Epithelial cell of prostate (primary cell): ENCODE measurements at regions not wholly inside any gene's neighbourhood (a gene's known extent, or its start where the extent isn't known, plus 50 kb on each side); places are given as distances from the start of the nearest gene placed in this dataset.

Source experiments
- DNase-seq: peaks from one replicate; pipeline ENCODE4 v3.0.0-alpha.2; 2011; ENCODE audit warnings: low read depth, low spot score
- H3K27ac ChIP-seq: fragments of 450-650 bp; 2 replicates; pipeline ENCODE4 v1.5.1; 2017; ENCODE audit warnings: mild to moderate bottlenecking

DNA sequence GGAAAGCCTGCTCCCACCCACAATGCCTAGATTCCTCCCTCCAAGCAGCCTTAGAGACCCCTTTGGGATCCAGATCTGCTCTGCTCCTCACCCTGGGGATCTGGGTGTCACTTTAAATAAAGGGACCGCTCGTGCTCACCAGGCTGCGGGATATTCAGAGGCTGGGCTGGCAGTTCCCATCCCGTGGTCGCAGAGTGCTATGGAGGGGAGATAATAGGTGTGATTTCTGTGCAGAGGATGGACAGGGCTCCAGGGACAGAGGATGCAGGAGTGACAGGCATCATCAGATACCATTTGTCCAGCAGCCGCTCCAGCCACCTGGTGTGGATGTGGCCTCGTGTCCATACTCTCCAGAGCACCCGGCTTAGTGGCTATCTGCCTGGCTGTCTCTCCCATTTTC is 415.9 kb upstream of the SULF2 start:
- DNase-seq, result no peak
- no peak overlapping the region for H3K27ac ChIP-seq

DNA sequence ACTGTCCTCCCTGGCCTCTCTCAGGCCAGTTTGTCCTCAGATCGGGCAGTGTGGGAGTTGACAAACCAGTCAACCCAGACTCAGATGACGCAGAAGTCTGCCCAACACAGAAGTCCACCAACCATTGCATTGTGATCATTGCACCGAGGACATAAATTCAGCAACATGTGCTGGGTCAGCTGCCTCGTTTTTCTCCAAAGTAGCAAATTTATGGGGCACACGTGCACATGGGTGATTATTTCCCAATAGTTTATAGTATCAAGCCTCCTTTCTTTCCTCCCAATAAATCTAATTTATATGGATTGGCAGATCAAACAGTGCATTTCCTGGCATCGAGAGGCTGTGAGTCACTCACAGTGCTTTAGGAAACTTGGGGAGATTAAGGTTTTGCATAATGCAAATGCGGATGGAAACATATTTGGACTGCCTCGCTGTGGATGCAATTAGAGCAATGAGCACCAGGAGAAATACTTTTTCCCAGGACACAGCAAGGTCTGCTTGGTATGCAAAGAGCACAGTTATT is 413.7 kb upstream of the SULF2 start:
- no peak overlapping the region for H3K27ac ChIP-seq
- DNase-seq, result no peak

DNA sequence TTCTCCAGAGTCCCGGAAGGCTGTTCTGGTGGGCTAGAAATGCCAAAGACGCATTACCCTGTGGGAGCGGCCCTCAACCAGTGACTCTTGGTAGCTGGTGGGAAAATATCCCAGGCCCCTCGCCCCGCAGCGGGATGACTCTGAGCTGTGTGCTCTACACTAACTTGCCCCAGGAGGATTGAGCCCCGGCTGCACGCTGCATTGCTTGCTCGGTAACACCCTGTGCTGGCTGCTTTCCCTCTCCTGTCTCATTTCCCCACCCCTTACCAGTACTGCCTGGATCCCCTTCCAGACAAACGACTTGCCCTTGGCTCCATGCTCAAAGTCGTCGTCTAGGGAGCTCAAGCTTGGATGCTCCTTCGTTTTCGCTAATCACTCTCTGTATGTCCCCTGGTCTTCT is 411.8 kb upstream of the SULF2 start:
- DNase-seq, result no peak
- H3K27ac ChIP-seq, result no peak overlapping the region

DNA sequence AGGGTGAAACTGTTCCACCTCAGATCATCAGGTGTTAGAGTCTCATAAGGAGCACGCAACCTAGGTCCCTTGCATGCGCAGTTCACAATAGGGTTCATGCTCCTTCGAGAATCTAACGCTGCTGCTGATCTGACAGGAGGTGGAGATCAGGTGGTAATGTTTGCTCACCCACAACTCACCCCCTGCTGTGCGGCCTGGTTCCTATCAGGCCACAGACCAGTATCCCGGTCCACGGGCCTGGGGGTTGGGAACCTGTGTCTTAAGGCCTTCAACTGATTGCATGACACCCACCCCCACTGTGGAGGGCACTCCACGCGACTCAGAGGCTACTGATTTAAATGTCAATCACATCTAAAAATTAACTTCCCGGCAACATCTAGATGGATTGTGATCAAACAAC is 411.2 kb upstream of the SULF2 start:
- no peak for DNase-seq
- H3K27ac ChIP-seq, result no peak overlapping the region

DNA sequence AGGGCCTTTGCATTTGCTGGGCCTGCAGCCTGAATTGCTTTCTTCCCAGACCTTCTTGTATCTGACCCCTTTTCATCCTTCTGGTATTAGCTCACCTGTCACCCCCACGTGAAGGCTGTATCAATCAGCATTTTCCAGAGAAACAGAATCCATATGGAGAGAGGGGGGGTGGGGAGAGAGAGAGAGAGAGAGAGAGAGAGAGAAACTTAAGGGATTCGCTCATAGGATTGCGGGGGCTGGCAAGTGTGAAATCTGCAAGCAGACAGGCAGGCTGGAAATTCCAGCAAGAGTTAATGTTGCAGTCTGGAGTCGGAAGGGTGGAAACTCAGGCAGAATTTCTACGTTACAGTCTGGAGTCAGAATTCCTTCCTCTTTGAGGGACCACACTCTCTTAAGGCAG is 410.7 kb upstream of the SULF2 start:
- no peak overlapping the region for H3K27ac ChIP-seq
- DNase-seq, result no peak

DNA sequence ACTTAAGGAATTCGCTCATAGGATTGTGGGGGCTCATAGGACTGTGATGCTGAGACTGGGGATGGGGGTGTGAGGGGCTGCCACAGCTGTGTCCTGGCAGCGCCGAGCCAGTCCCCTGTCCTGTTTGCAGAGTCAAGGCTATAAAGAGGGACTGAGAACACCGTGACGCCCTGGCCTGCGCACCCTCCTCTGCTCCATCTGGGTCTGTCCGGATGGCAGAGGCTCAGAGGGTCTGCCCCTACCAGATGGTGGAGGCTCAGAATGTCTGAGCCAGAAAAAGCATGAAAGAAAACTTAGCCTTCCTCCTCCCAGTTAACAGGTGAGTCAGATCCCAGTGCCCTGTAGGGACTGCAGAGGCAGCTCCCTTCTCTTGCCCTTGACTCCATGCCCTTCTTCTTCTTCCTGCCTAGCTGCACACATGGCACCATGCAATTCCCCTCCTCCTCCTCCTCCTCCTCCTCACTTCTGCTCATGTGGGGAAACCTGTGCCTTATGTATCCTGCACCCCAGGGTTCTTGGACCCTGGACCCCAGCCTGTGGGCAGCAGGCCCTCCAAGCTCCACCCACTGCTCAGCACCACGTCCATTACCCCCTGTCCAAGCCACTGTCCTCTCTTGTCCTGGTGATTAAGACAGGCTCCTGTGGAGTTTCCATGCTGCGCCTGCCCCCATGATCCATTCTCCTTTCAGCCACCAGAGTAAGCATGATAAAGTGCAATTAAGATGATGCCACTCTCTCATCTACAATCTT is 410.0 kb upstream of the SULF2 start:
- DNase-seq, result no peak

DNA sequence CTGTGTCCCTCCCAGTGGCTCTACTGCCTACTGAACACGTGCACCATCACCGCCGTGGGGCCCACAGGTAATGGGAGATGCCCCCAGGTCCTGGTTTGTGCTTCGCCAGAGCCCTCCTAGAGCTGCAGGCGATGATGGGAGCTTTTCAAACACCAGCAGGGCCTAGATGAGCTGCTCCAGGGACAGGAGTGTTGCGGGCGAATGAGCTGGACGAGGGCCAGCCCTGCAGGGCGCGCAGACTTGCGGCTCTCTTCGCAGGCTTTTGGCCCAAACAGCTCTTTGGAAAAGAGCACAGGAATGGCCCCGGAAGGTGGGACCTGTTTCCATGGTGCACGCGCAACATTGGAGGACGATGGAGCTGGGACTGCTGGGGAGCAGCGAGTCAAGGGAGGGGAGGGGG is 409.3 kb upstream of the SULF2 start:
- DNase-seq, result no peak

More for the DNA sequence above, 410.0 kb upstream of the SULF2 start:
- H3K27ac ChIP-seq, result no peak overlapping the region

DNA sequence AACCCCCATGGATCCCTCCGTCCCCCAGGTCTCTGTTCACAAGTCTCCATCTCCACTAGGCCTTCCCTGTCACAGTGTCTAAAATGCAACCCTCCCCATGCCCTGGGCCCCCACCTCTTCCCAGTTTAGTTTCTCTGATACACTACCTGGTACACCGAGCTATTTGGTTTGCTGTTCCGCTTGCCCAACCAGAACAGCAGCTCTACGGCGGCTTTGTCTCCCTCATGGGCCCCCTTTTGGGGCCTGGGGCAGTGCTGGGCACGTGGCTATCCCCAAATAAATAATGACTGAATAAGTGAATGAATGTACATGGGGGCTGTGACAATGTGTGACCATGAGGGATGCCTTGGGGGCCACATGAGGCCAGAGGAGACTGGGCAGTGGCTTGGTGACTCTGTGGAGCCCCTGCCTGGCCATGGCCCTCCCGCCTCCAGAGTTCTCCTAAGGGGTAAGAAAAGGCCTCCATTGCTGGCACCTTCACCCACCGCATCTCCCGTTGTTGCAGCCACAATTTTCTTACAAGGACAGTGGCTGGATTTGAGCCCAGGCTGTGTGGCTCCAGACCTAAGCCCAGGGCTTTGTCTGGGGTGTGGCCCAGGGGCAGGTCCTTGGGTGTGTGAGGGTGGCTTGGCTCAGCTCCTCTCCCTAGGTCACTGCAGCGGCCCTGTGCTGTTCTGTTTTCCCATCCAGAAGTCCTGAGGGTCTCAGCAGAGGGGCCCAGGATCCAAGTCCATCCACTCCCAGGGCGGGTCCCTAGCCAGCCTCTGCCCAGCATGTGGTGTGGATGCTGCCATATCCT is 408.5 kb upstream of the SULF2 start:
- no peak for DNase-seq
- H3K27ac ChIP-seq, result no peak overlapping the region

More for the DNA sequence above, 409.3 kb upstream of the SULF2 start:
- H3K27ac ChIP-seq, result no peak overlapping the region

DNA sequence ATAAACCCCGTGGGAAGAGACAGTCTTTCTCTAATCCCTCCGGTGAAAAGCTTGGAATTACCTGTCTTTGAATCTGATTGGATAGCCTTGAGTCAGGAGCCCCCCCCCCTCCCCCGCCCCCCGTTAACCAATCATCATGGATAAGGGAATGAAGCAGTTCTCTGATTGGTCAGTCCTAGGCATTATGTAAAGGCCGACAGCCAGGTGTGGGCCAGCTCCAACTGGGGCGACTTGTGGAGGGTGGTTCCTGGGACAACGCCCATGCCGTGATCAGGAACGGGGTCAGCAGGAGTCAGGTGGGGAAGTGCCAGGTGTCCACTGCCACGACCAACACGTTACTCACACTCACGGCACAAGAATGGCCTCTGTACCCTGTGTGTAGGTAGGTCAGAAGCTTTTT is 406.8 kb upstream of the SULF2 start:
- DNase-seq, result no peak
- H3K27ac ChIP-seq, result no peak overlapping the region

DNA sequence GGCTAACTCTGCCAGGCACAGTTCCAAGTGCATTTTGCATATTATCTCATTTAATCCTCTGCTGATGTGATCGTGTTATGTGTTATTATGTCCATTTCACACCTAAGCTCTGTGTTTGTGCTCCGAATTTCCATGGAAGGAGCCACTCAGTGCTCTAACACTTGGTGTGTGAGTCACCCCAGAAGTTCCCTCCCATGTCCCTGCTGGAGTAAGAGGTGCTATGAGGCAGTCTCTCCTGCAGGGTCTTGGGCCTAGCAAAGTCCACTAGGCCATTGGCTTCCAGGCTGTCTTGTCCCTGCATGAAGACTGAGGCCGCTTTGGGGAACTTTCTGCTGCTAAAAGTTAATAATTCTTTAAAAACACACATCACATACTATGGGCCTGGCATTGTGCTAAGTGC is 405.9 kb upstream of the SULF2 start:
- no peak for DNase-seq

DNA sequence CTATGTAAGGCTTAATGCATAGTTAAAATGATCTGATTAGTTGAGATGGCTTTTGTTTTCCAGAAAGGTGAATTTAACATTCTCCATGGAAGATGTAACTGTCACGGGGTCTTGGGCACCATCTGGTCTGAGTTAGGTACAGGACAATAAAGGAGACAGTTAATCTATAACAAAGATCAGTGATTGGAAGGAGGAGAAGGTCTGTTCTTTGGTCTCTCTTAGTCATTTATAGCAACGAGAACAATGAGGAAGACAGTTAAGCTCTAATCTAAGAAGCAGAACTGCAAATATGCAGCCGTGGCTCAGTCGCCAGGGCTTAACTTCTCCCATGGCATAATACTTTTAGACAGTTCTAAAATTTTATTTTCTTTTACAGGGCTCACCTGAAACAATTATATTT is 405.5 kb upstream of the SULF2 start:
- DNase-seq, result no peak
- no peak overlapping the region for H3K27ac ChIP-seq

More for the DNA sequence above, 405.9 kb upstream of the SULF2 start:
- H3K27ac ChIP-seq, result no peak overlapping the region

DNA sequence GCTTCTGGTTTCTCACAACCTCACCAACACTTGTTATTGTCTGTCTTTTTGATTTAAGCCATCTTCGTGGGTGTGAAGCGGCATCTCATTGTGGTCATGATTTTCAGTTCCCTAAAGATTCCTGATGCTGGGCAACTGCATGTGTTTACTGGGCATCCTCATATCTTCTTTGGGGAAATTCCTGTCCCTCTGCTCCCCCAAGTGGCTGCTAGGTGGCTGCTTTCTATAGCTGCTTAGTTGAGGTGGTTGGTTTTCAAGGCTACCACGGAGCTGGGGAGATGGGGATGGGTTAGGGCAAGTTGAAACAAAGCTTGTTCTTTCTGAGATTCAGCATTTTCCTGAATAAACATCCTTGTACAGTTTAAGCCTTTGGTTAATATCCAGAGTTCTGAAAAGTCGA is 403.9 kb upstream of the SULF2 start:
- peak; percentile 41 for DNase-seq
- no peak overlapping the region for H3K27ac ChIP-seq

DNA sequence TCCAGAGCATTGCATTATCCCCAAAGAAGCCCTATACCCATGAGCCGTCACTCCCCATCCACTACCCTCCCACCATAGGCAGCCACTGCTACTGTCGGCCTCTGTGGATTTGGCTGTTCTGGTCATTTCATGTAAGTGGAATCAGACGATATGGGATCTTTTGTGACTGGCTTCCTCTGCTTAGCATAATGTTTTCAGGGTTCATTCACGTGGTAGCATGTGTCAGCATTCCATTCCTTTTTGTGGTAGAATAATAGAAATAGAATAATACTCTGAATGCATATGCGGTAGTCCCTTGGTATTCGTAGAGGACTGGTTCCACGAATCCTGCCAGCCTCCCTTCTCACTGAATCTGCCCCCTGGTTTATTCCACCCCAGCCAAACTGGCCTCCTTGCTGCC is 402.6 kb upstream of the SULF2 start:
- H3K27ac ChIP-seq, result no peak overlapping the region

DNA sequence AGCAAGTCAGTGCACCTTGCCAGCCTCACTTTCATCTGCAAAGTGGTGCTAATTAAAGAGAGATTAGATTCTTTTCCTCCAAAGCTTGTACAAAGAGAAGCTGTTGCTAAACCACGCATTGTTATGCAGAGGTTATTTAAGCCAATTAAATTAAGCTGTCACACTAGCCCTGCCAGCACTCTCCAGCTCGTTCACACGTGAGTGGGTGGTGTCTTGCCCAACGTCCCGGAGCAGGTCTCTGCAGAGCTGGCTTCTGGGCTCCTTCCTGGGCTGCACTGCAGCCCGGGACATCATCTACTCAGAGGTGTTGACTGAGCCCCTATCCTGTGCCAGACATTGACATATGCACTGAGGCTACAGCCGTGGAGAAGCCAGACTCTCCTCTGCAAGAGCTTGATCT is 401.6 kb upstream of the SULF2 start:
- H3K27ac ChIP-seq, result no peak overlapping the region
- no peak for DNase-seq

More for the DNA sequence above, 402.6 kb upstream of the SULF2 start:
- no peak for DNase-seq

DNA sequence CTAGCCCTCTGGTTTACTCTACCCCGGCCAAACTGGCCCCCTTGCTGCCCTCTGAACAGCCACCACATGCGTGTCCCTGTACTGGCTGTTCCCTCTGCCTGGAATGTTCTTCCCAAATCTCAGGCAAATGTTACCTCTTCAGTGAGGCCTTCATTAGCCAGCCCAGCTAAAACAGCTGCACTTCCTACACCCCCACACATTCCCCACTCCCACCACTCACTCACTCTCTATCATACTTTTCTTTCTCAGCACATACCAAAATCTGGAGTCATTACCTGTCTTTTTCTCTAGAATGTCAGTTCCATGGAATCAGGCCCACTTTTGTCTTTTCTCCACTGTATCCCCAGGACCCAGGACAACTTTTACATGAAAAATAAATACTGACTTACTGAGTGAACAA is 401.2 kb upstream of the SULF2 start:
- no peak for DNase-seq
- H3K27ac ChIP-seq, result no peak overlapping the region

DNA sequence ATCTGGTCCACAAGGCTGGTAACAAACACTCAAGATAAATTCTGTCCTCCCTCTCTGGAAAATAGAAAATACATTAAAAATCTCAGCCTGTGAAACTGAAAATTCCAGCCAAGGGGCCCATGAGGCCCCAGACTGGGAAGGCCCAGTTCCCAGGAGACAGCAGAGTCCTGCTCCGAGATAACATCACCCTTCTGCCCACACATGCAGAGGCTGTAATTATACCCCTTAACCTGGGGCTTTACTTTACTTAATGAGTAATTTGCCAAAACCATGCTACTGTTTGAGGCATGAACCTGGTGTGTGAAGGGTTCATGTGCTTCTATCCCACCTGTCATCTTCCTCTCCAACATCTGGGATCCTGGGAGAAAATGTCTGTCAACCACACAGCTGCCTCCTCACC is 398.9 kb upstream of the SULF2 start:
- DNase-seq, result no peak
- no peak overlapping the region for H3K27ac ChIP-seq

DNA sequence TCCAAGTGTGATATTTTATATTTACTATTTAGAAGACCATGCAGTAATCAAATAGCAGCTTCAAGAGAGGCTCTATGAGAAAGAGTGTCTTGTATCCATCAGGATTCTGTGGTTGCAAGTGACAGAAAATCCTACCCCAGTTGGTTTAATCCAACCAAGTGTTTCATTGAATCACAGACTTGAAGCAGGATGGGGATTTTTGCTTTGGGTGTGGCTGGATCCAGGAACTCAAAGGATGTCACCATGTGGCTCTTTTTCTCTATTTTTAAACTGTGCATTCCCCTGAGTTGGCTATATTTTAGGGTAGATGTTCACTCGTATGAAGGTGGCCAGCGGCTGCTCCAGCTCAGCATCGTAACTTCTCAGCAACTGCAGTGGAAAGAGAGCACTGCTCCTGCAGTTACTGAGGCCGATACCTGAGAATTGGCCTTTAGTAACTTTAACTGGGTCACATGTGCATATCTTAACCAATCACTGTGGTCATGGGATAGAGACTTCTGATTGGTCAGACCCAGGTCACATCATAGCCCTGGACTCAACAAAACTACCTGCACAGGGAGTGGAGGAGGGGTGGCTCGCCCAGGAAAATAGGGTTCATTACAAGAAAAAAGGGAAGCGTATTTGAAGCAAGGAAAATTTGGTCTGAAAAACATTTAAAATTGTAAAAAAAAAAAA is 396.1 kb upstream of the SULF2 start:
- no peak overlapping the region for H3K27ac ChIP-seq
- DNase-seq, result no peak

DNA sequence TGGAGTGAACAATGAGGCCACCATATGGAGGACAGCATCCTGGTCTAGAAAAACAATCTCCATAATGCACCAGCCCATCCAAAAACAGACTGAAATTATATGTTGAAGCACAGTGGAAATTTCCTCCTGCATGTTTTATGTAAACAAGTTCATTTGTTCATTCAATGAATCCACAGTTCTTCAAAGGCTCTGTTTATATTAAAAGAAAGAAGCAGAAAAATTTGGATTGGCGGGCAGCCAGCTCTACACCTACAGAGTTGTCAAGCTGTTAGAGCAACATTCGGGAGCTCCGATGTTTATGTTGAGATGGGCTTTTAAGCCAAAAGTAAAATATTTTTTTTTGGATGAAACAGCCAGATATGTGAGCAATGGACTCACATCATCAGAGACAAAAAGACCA is 395.3 kb upstream of the SULF2 start:
- DNase-seq, result no peak

DNA sequence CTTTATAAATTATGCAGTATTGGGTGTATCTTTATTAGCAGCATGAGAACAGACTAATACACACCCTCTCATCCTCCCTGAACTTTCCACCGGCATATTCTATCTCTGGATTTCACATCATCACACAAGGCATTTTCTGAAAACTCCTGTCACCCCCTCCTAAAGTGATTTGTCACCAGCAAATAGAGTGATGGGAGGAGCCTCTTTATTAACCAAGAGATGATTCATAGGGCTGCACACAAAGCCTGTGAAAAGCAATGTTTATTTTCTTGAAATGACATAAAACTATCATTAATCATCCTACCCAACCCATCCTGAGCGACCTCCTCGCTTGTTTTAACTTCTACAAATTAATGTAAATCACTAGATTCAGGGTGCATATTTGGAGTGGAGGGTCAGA is 394.7 kb upstream of the SULF2 start:
- no peak overlapping the region for H3K27ac ChIP-seq

More for the DNA sequence above, 395.3 kb upstream of the SULF2 start:
- no peak overlapping the region for H3K27ac ChIP-seq

DNA sequence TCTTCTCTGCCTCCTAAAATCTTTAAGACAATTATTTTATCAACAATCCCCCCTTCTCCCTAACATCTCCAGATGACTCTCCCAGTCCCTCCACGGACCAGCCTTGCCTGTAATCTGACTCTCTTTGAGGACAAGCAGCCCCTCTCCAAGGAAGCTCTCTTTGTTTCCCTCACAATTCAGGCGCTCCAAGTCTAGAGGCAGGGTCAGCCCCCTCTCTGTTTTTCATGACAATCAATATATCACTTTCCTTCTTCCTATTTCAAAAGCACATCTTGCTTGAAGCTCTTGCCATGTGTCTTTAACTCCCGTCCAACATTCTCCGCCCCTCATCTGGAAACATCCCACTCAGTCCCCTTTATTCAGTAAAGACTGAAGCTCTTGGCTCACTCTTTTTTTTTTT is 393.4 kb upstream of the SULF2 start:
- no peak for DNase-seq
- H3K27ac ChIP-seq, result no peak overlapping the region

More for the DNA sequence above, 394.7 kb upstream of the SULF2 start:
- DNase-seq, result no peak

DNA sequence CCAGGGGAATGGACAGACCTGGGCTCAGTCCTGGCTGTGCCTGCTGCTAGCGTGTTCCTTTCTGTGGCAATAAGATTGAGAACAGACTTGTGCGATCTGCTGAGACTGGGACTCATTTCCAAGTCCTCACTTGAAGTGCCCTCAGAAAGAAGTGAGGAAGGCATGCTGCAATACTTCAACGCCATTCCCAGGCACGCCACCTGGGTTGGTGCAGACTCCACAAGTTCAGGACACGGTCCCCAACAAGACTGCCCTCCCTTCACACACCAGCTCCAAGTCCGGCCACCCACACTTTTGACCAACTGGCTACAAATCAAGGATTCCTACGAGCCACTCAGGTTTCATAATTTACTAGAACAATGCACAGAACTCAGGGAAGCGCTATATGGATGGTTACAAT is 391.8 kb upstream of the SULF2 start:
- DNase-seq, result no peak
- no peak overlapping the region for H3K27ac ChIP-seq
